Hematopoietic multipotent progenitor cell treated with erythropoietin and hydrocortisone succinate and interleukin-3 and kit ligand, for 4 days (in vitro differentiated cells): ENCODE measurements at regions not wholly inside any gene's neighbourhood (a gene's known extent, or its start where the extent isn't known, plus 50 kb on each side); places are given as distances from the start of the nearest gene placed in this dataset.

ENCODE experiments used
- DNase-seq: peaks from one replicate; pipeline ENCODE4 v3.0.0-alpha.2; 2015

DNA sequence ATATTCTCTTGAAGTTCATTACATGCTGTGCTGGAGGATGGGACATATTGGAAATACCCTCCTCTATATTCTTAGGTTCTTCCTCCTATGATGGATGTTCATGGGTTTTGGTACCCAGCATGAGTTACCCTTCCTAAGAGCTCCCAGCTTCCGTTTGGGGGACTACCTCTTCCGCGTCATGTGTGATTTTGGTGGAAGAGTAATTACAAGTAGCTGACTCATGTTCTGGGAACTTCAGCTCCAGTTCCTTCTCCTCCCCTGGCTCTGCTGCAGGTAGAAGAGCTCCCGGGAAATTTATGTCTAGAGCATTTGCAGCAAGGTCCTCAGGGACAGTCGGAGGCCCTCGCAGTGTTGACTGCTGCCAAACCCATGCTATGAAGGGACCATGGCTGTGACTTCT lies 208.8 kb upstream of the IL12A start:
- no peak for DNase-seq

GRCh38 chr3:159781867-159782266 lies 206.8 kb upstream of the IL12A start:
- no peak for DNase-seq

- no peak for DNase-seq
Observed at GRCh38 chr3:159782724-159783421, 205.8 kb upstream of the IL12A start.

- no peak for DNase-seq
Observed at GRCh38 chr3:159783780-159784742, 204.6 kb upstream of the IL12A start.

GRCh38 chr3:159785273-159785708 lies 203.3 kb upstream of the IL12A start:
- DNase-seq = no peak

DNA sequence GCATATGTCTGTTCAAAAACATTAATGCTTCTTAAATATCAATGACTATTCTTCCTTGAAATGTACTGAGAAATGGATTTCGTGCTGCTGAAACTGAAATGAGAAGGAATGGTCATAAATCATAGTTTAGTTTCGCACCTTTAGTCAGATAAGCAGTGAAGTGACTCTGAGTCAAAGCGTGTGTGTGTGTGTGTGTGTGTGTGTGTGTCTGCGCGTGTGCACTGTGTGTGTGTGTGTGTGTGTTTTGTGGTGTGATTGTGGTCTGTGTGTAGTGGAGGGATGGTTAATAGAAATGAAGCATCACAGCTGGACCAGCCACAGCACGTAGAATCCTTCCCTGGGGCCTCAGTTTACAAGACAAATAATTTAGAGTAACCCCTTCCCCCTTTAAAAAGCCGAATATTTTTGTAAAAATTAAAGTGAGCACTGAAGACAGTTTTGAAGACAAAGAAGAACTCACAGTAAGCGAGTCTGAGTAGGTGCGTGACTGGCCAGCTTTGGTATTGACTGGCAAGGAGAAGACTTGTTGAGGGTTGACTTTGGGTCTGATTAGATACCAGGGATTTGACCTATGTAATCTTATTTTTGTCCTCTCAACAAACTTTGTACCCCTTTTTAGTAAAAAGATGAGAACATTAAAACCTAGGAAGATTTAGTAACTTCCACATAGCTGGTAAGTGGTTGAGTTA lies 202.0 kb upstream of the IL12A start:
- no peak for DNase-seq

GRCh38 chr3:159787178-159787574 lies 201.5 kb upstream of the IL12A start:
- no peak for DNase-seq

DNA sequence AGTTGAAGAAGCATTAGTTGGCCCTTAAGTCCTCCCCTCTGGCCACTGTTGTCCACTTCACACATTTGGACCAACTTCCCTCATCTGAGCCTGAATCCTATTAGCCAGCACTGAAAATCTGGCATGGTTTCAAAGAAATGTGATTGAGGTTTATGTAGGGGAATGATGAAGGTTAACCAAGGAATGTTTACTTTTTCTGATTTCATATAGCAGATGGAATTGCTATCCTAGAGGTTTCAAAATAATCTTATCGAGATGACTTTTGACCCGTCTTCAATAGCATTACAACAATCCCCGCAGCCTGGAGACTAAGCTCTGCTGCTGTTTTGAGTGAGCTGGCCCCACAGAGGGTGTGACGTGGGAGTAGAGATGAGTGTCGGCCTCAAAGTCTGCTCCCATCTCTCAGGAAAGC lies 200.8 kb upstream of the IL12A start:
- no peak for DNase-seq

GRCh38 chr3:159788291-159788690 lies 200.3 kb upstream of the IL12A start:
- DNase-seq = no peak

- no peak for DNase-seq
Observed at GRCh38 chr3:159789017-159789416, 199.6 kb upstream of the IL12A start.

DNA sequence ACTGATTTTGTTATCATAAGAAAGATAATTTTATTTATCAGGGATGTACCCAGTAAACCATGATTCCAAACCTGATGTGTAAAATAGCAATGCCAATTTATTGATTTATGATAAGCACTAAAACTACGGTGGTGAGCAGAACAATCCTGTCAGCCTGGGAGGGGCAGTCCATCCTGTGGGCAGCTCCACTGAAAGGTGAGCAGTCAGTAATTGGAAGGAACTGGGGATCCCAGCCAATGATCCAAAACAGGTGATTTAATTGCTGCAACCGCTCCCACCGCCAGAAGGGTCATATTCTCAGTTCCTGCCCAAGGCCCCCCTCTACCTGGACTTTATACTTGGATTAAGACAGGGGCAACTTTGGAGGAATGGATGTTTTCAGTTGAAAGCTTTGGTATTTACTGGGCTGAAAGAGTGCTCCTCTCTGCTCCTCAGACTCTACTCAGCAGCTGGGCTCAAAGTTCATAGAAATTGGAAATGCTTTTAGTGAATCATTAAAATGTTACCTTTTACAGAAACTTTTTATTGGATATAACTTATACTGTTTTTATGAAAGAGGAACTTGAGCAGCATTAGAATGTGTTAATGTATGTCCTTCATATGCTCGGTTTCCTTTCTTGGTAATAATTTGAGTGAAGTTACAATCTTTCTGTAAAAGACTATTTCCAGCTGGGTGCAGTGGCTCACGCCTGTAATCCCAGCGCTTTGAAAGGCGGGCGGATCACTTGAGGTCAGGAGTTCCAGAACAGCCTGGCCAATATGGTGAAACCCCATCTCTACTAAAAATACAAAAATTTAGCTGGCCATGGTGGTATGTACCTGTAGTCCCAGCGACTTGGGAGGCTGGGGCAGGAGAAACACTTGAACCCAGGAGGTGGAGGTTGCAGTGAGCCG lies 198.6 kb upstream of the IL12A start:
- no peak for DNase-seq

- DNase-seq = no peak
Observed at GRCh38 chr3:159791336-159791735, 197.3 kb upstream of the IL12A start.

GRCh38 chr3:159792070-159792469 lies 196.6 kb upstream of the IL12A start:
- DNase-seq = no peak

DNA sequence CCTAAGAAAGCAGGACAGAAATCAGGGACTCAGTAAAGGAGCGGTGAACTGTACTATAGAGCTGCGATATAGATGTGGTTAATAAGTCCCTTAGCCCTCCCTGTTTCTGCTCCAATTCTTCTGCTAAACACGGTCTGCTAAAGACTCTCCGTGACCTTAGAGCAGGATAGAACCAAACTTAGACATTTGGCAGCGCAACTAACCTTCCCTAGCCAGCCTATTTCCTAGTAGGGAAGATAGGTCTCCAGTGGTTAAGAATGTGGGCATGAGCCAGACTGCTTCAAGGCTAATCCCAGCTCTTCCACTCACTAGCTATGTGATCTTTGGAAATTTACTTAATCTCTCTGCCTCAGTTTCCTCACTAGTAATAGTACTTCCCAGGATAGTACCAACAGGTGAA lies 193.6 kb upstream of the IL12A start:
- DNase-seq = no peak

- no peak for DNase-seq
Observed at GRCh38 chr3:159795681-159796175, 192.9 kb upstream of the IL12A start.

DNA sequence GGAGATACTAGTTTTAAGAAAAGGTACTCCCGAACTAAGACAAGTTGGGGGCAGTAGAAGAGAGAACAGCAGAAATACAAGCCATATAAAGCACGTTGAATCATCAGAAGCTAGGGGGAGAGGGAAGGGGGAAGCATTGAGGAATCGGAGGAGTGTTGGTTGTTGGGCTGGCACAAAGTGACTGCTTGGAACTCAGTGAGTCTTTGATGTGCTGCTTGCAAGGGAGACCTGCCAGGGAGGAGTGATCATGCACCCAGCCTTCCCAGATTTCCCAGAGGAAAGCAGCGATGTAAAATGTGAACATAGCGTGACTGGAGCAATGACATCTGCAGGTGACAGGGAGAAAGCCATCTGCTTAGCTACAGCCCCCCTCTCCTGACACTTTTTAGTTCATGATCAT lies 192.4 kb upstream of the IL12A start:
- no peak for DNase-seq

DNA sequence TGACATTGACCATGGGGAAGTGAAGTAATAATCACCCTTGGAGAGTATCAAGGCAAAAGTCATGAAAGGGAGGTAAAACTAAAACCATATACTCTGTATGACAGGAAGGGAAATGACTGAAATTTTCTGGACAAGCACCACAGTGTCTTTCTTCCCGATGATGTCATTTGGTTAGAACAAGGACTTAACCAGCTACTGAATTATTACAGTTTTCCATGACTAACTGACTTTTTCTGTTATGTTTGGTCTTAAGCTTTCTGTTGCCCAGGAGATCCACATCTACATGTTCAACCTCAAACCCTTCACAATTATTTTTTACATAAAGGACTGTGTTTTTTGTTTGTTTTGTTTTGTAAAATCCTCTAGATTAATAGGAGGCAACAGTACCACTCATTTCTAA lies 191.9 kb upstream of the IL12A start:
- no peak for DNase-seq

GRCh38 chr3:159797771-159798170 lies 190.9 kb upstream of the IL12A start:
- DNase-seq = no peak

- DNase-seq = no peak
Observed at GRCh38 chr3:159798951-159799350, 189.7 kb upstream of the IL12A start.

GRCh38 chr3:159800434-159801155 lies 188.0 kb upstream of the IL12A start:
- no peak for DNase-seq

DNA sequence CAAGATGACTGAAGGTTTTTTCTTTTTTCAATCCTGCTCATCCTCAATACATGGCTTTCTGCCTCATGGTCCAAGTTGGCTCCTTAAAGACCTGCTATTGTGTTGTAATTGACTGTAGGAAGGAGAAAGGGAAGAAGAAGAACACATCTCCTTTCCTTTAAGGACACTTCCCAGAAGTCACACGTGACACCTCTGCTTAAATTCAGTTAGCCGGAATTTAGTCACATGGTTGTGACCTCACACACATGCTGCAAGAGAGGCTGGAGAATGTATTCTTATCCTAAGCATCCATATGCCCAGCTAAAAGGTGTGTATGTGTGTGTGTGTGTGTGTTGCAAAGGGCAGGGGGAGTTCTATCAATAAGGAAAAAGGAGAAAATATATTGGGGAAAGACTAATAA lies 185.8 kb upstream of the IL12A start:
- no peak for DNase-seq

GRCh38 chr3:159803459-159803858 lies 185.2 kb upstream of the IL12A start:
- no peak for DNase-seq
